Right lobe of liver (tissue), 6 donors: ENCODE measurements at regions not wholly inside any gene's neighbourhood (a gene's known extent, or its start where the extent isn't known, plus 50 kb on each side); places are given as distances from the start of the nearest gene placed in this dataset.

Experiments
- ATAC-seq, 4 donors: fragments of 200-7000 bp; cut with Tn5 transposase; one replicate each; pipeline ENCODE4 v1.9.1; 2020; ENCODE audit warnings: mild to moderate bottlenecking in 4 of 4, moderate library complexity in 4 of 4
- DNase-seq, 3 donors: peaks; one replicate each; pipeline ENCODE4 v3.0.0-alpha.2; 2020
- H3K27ac ChIP-seq, 3 donors: fragments of 200-600 bp; one replicate each; pipeline ENCODE4 v1.8.0; 2022
- H3K27me3 ChIP-seq, 2 donors: fragments of 200-600 bp; one replicate each; pipeline ENCODE4 v1.8.0; 2022
- H3K36me3 ChIP-seq, 4 donors: fragments of 200-600 bp; sonication (generic) in 1 of 4; one replicate each; pipeline versions ENCODE4 v1.5.1 to v1.8.0; 2017 to 2022; ENCODE audit warnings: control low read depth in 1 of 4
- H3K4me1 ChIP-seq, 4 donors: fragments of 200-600 bp; sonication (generic) in 1 of 4; one replicate each; pipeline versions ENCODE4 v1.5.1 to v1.8.0; 2017 to 2022; ENCODE audit warnings: control low read depth in 1 of 4
- H3K4me3 ChIP-seq, 3 donors: fragments of 200-600 bp; one replicate each; pipeline ENCODE4 v1.8.0; 2022
- H3K9me3 ChIP-seq, 4 donors: fragments of 200-600 bp; sonication (generic) in 1 of 4; one replicate each; pipeline versions ENCODE4 v1.5.1 to v1.8.0; 2017 to 2022; ENCODE audit warnings: control low read depth in 1 of 4
- POLR2A ChIP-seq: fragments of 450-650 bp; IDR thresholded peaks from one replicate; pipeline ENCODE4 v1.6.1; 2017; ENCODE audit warnings: antibody characterized with exemption, mild to moderate bottlenecking
- WGBS: methylation state at CpG from one replicate; pipeline ENCODE4 v1.1.6; 2018; ENCODE audit warnings: low coverage, low lambda C conversion rate; ENCODE audit not compliant: insufficient coverage; ENCODE audit errors: missing lambda C conversion rate; 5-methylcytosine and 5-hydroxymethylcytosine counted together
- intact Hi-C, 2 donors: fragments of 100-400 bp; cut with DNase I; formaldehyde crosslinking; loops; one replicate each; pipeline versions ENCODE4 v1.11.2 to v1.14.1; 2022
- TF ChIP-seq, protein P1 (sequence below), 4 donors: fragments of 200-600 bp in 3 of 4; fragments of 450-650 bp in 1 of 4; IDR thresholded peaks; one replicate each; pipeline versions ENCODE4 v1.5.1 to v1.8.0; 2016 to 2022; ENCODE audit warnings: antibody characterized with exemption in 4 of 4, mild to moderate bottlenecking in 2 of 4
- donor health status: DM: no; HTN: yes; CAD: no.
- donor health status: DM: no; HTN: no; CAD: no.
- donor health status: DM: no; HTN: no; CAD: no.
- donor health status: DM: no; HTN: yes; CAD: no.
- donor health status: DM: no; HTN: yes; CAD: no.

DNA sequence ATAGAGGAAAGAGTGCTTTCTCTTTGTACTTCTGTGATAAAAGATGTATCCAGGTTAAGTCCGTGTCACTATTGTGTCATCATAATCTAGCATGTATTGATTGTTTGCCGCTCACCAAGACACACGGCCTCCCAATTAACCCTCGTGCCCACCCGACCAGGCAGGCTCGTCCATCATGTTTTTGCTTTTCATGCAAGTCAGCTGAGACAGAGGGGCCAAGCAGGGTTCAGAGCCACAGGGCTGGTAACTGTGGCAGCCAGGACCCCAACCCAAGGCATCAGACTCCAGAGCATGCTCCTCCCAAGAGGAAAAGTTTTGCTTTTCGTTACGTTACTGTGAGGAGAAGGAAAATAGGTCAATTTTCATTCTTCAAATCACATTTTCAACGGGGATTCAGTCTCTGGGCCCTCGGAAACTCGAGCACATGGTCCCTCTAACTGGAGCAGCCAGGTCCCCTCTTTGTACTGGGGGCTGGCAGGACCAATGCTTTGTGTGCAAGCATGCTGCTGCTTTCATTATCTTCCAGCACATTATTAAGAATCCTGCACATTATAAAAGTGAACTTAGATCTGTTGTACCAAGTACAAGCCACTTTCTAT lies 161.1 kb upstream of the TOPAZ1 start:
- Histone ChIP-seq H3K4me3 (no peak overlapping the region), H3K9me3 (no peaks in the 10 kb centered on the region), H3K4me1 (no peaks in the 10 kb centered on the region), H3K36me3 (no peaks in the 10 kb centered on the region), H3K27me3 (no peaks in the 10 kb centered on the region), H3K27ac (no peak overlapping the region)
- intact Hi-C loops = no loop called here
- 43% methylated on average over 8 of the region's 11 CpGs for WGBS
- TF ChIP-seq, protein P1, sequence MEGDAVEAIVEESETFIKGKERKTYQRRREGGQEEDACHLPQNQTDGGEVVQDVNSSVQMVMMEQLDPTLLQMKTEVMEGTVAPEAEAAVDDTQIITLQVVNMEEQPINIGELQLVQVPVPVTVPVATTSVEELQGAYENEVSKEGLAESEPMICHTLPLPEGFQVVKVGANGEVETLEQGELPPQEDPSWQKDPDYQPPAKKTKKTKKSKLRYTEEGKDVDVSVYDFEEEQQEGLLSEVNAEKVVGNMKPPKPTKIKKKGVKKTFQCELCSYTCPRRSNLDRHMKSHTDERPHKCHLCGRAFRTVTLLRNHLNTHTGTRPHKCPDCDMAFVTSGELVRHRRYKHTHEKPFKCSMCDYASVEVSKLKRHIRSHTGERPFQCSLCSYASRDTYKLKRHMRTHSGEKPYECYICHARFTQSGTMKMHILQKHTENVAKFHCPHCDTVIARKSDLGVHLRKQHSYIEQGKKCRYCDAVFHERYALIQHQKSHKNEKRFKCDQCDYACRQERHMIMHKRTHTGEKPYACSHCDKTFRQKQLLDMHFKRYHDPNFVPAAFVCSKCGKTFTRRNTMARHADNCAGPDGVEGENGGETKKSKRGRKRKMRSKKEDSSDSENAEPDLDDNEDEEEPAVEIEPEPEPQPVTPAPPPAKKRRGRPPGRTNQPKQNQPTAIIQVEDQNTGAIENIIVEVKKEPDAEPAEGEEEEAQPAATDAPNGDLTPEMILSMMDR (IDR thresholded peaks at IDR 0.05) = no peak
- TF ChIP-seq POLR2A = no peak
- ATAC-seq (no peak), DNase-seq (no peak)

DNA sequence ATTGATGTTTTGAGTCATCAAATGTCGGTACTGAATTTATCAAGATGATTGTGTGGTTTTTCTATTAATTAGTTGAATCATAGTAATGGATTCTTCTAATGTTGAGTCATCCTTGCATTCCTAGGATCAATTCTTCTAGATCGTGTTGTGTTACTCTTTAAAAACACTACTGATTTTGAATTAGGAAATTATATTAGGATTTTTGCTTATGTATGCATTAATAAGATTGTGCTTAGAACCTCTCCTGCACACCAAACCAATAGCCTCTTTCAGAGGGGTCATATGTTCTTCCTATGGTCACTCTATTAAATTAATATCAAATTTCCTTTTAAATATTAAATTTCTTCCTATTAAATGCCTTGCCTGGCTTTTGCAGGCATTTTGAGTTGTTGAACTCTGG lies 151.7 kb upstream of the TOPAZ1 start:
- 59% methylated on average over 2 of the region's 2 CpGs for WGBS
- H3K36me3 ChIP-seq = no peaks in the 10 kb centered on the region
- no peak for ATAC-seq

DNA sequence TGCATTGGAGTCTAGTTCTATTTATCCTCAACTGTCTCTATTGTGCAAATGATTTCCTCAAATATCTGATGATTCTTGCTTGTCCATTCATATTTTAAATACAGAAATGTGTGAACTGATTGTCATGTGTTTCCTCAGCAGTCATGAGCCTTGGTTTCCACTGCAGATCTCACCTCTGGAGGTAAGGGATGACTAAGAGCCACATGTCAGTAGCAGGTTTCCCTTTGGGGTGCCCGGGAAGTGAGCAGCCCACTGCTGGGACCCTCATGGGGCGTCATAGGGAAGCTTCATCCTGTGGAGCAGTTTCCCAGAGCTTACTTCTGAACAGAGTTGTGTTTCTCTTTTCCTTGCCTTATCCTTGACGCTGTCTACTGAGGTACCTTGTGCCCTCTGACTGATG lies 149.2 kb upstream of the TOPAZ1 start:
- DNase-seq = no peak
- Histone ChIP-seq H3K27ac (no peak overlapping the region), H3K4me1 (no peaks in the 10 kb centered on the region), H3K9me3 (no peaks in the 10 kb centered on the region), H3K36me3 (no peaks in the 10 kb centered on the region), H3K27me3 (no peaks in the 10 kb centered on the region), H3K4me3 (no peak overlapping the region)
- 100% methylated on average over 1 of the region's 3 CpGs for WGBS
- TF ChIP-seq, protein P1 (IDR thresholded peaks at IDR 0.05) = no peak
- TF ChIP-seq POLR2A = no peak
- no peak for ATAC-seq
- intact Hi-C loops = no loop called here

More for the DNA sequence above, 151.7 kb upstream of the TOPAZ1 start:
- Histone ChIP-seq H3K4me3 (no peak overlapping the region), H3K4me1 (no peaks in the 10 kb centered on the region), H3K27ac (no peak overlapping the region), H3K9me3 (no peaks in the 10 kb centered on the region), H3K27me3 (no peaks in the 10 kb centered on the region)
- DNase-seq = no peak
- TF ChIP-seq, protein P1 (IDR thresholded peaks at IDR 0.05) = no peak
- TF ChIP-seq POLR2A = no peak
- intact Hi-C loops = no loop called here

DNA sequence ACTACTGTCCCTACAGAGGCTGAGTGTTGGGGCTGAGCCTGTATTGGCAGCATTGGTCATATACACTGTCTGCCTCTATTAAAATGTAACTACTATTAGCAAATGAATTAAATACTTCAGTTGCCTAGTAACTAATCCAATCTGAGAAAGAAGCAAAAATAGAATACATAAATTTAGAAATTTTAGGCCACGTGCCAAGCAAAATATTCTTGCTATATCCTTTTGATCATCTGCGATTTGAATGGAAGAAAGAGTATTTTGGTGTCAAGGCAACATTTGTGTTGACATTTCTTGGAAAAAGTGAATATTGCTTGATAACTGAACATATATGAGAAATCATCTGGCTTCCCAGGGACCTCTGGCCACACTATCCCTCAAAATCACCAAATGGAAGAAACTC lies 148.2 kb upstream of the TOPAZ1 start:
- Histone ChIP-seq H3K36me3 (no peaks in the 10 kb centered on the region), H3K27ac (no peak overlapping the region), H3K27me3 (no peaks in the 10 kb centered on the region), H3K4me3 (no peak overlapping the region), H3K9me3 (no peaks in the 10 kb centered on the region), H3K4me1 (no peaks in the 10 kb centered on the region)
- DNase-seq (no peak), ATAC-seq (no peak)
- WGBS = 53% methylated on average over 2 of the region's 2 CpGs
- TF ChIP-seq, protein P1 (IDR thresholded peaks at IDR 0.05) = no peak
- no peak for TF ChIP-seq POLR2A
- intact Hi-C loops = no loop called here
